Endothelial cell (in vitro differentiated cells): ENCODE measurements at regions not wholly inside any gene's neighbourhood (a gene's known extent, or its start where the extent isn't known, plus 50 kb on each side); places are given as distances from the start of the nearest gene placed in this dataset.

ENCODE experiments used
- DNase-seq: peaks from one replicate; pipeline ENCODE4 v3.0.0; 2021; ENCODE audit warnings: low spot score
- H3K27ac Mint-ChIP-seq: one replicate; pipeline ENCODE4 v1.8.0; 2021; ENCODE audit warnings: mixed read lengths, inconsistent platforms; ENCODE audit not compliant: unreplicated experiment
- H3K27me3 Mint-ChIP-seq: one replicate; pipeline ENCODE4 v1.8.0; 2021; ENCODE audit warnings: mild to moderate bottlenecking, moderate library complexity, mixed read lengths, inconsistent platforms; ENCODE audit not compliant: unreplicated experiment
- H3K36me3 Mint-ChIP-seq: one replicate; pipeline ENCODE4 v1.8.0; 2021; ENCODE audit warnings: mild to moderate bottlenecking, low read depth, mixed read lengths, inconsistent platforms; ENCODE audit not compliant: unreplicated experiment
- H3K4me1 Mint-ChIP-seq: one replicate; pipeline ENCODE4 v1.8.0; 2021; ENCODE audit warnings: mild to moderate bottlenecking, mixed read lengths, inconsistent platforms; ENCODE audit not compliant: unreplicated experiment
- H3K4me3 Mint-ChIP-seq: one replicate; pipeline ENCODE4 v1.8.0; 2021; ENCODE audit warnings: mild to moderate bottlenecking, mixed read lengths, inconsistent platforms; ENCODE audit not compliant: unreplicated experiment
- H3K9me3 Mint-ChIP-seq: one replicate; pipeline ENCODE4 v1.8.0; 2021; ENCODE audit warnings: mixed read lengths, inconsistent platforms; ENCODE audit not compliant: unreplicated experiment
- TF ChIP-seq, protein P1 (sequence below): fragments of 200-600 bp; sonication (generic); IDR thresholded peaks from one replicate; pipeline ENCODE4 v1.5.0; 2021; ENCODE audit warnings: antibody characterized with exemption; ENCODE audit not compliant: unreplicated experiment

GRCh38 chr5:34499001-34499734 is 157.0 kb upstream of the RAI14 start:
- no peak overlapping the region for H3K27ac Mint-ChIP-seq
- H3K36me3 Mint-ChIP-seq = peaks cover under 1% of the 10 kb centered on the region
- no peak overlapping the region for H3K4me3 Mint-ChIP-seq
- TF ChIP-seq, protein P1, sequence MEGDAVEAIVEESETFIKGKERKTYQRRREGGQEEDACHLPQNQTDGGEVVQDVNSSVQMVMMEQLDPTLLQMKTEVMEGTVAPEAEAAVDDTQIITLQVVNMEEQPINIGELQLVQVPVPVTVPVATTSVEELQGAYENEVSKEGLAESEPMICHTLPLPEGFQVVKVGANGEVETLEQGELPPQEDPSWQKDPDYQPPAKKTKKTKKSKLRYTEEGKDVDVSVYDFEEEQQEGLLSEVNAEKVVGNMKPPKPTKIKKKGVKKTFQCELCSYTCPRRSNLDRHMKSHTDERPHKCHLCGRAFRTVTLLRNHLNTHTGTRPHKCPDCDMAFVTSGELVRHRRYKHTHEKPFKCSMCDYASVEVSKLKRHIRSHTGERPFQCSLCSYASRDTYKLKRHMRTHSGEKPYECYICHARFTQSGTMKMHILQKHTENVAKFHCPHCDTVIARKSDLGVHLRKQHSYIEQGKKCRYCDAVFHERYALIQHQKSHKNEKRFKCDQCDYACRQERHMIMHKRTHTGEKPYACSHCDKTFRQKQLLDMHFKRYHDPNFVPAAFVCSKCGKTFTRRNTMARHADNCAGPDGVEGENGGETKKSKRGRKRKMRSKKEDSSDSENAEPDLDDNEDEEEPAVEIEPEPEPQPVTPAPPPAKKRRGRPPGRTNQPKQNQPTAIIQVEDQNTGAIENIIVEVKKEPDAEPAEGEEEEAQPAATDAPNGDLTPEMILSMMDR = no peak
- H3K4me1 Mint-ChIP-seq = peaks cover 24% of the 10 kb centered on the region
- peaks cover 3% of the 10 kb centered on the region for H3K27me3 Mint-ChIP-seq
- no peak for DNase-seq
- H3K9me3 Mint-ChIP-seq = no peaks in the 10 kb centered on the region

DNA sequence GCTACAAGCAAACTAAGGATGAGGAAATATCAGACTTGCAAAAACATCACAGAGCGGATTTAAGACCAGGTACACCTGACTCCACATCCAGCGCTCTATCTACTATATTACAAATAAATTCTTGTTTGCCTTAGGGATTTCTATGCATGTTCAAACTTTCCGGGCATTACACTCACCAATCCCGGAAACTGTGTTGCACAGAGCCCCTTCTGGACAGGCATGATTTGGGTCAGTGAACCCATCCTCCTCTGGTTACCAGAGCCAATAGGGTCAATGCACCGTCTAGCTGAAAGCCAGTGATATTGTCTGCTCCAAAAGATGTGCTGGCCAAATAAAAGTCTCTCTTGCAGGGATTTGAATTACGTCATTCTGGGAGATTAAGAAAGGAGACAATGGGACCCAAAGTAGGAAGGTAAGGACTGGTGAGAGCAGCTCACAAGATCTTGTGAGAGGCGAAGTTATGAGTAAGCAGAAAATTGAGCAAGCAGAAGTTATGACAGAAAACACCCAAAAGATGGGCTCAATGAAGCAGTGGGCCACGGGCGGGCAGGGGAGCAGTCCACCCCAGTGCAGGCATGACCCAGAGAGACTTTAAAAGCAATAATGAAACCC is 155.8 kb upstream of the RAI14 start:
- H3K4me1 Mint-ChIP-seq = peaks cover 24% of the 10 kb centered on the region
- H3K27ac Mint-ChIP-seq = no peak overlapping the region
- H3K36me3 Mint-ChIP-seq = no peaks in the 10 kb centered on the region
- TF ChIP-seq, protein P1 = no peak
- DNase-seq = no peak
- H3K4me3 Mint-ChIP-seq = no peak overlapping the region
- H3K27me3 Mint-ChIP-seq = peaks cover 3% of the 10 kb centered on the region
- no peaks in the 10 kb centered on the region for H3K9me3 Mint-ChIP-seq

GRCh38 chr5:34501016-34501415 is 155.1 kb upstream of the RAI14 start:
- no peaks in the 10 kb centered on the region for H3K9me3 Mint-ChIP-seq
- DNase-seq = no peak
- no peaks in the 10 kb centered on the region for H3K36me3 Mint-ChIP-seq
- H3K27me3 Mint-ChIP-seq = peaks cover 3% of the 10 kb centered on the region
- H3K4me1 Mint-ChIP-seq = peaks cover 24% of the 10 kb centered on the region
- TF ChIP-seq, protein P1 = no peak
- H3K27ac Mint-ChIP-seq = no peak overlapping the region
- H3K4me3 Mint-ChIP-seq = no peak overlapping the region

DNA sequence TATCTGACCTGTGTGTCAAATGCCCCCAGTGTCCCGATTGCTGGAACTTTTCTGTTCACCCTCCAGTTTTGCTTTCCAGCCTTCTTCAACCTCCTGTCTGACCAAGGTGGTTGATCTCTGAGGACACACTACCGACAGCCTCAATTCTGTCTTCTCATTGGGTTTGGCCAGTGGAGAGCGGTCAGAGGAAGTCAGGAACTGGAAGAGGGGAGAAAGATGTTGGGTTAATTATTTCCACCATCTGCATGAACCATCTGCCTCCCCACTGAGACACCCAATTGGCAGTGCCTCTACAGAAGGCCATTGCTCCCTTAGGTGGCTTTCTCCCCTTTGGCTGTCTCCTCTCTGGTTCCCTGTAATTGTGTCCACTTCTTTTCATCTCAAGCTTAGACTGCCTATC is 154.3 kb upstream of the RAI14 start:
- Mint-ChIP-seq H3K36me3 (no peaks in the 10 kb centered on the region), H3K4me3 (no peak overlapping the region), H3K9me3 (no peaks in the 10 kb centered on the region), H3K27ac (no peak overlapping the region), H3K27me3 (peaks cover 3% of the 10 kb centered on the region), H3K4me1 (peaks cover 22% of the 10 kb centered on the region)
- TF ChIP-seq, protein P1 = no peak
- no peak for DNase-seq

DNA sequence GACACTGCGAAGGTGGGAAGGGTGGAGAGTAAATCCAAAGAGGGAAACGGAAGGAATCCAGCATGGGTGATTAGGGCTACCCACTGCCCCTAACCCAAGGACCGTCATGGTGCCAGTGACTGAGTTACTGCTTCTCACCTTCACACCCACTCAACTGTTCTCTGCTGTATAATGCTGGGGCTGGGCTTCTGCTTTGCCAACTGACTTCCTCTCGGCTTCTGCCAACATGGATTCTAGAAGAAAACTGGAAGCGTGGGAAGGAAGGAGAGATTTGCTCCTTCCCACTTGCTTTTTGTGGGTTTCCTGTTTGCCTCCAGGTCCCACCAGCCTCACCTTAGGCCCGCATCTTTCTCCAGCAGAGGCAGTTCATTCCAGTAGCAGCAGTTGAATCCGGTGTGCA is 153.5 kb upstream of the RAI14 start:
- H3K27me3 Mint-ChIP-seq = peaks cover 3% of the 10 kb centered on the region
- H3K36me3 Mint-ChIP-seq = no peaks in the 10 kb centered on the region
- no peak overlapping the region for H3K4me3 Mint-ChIP-seq
- H3K9me3 Mint-ChIP-seq = no peaks in the 10 kb centered on the region
- no peak overlapping the region for H3K27ac Mint-ChIP-seq
- TF ChIP-seq, protein P1 = no peak
- peaks cover 20% of the 10 kb centered on the region for H3K4me1 Mint-ChIP-seq
- no peak for DNase-seq
